Activated CD4-positive, alpha-beta T cell treated with anti-CD3 and anti-CD28 coated beads, Interleukin-2, amount 50 U/mL, for 16 hours (primary cell): ENCODE measurements at regions not wholly inside any gene's neighbourhood (a gene's known extent, or its start where the extent isn't known, plus 50 kb on each side); places are given as distances from the start of the nearest gene placed in this dataset.

ENCODE experiments used
- DNase-seq: peaks from one replicate; pipeline ENCODE4 v3.0.0-alpha.2; 2020

GRCh38 chr17:34414339-34414738, 51.3 kb upstream of the CCL1 start:
- no peak for DNase-seq

DNA sequence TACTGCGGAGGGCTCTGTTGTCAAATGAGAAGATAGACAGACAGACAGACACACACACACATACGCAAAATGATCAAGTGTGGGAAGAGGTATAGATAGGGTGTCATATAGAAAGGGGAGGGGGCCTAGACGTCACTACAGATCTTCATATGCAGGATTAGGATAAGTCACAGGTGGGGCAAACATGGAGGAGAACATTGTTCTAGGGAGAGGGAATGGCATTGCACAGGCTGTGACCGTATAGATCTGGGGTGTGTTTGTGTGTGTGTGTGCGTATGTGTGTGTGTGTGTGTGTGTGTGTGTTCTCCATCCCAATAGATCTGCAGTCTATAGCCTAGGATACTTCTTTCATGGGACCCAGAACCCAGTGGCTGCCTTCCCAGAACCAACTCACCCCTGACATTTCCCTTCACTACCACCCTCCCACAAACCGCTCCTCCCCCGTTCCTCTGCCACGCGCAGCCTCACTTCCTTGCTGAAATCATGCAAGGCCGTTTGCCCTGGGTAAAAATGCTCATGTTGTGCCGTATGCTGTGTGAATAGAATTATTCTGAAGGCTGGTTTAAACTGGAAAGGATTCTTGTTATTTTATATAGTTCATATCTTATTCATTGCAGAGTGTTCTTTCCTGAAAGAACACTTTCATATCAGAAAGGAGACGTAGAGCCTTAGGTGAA, 50.5 kb upstream of the CCL1 start:
- DNase-seq: no peak

- DNase-seq: no peak
These were observed 50.0 kb upstream of the CCL1 start for GRCh38 chr17:34412965-34413441.
